Vagina (tissue), 2 donors: ENCODE measurements at regions not wholly inside any gene's neighbourhood (a gene's known extent, or its start where the extent isn't known, plus 50 kb on each side); places are given as distances from the start of the nearest gene placed in this dataset.

Source experiments
- DNase-seq, 2 donors: peaks; one replicate each; pipeline ENCODE4 v3.0.0-alpha.2; 2017; ENCODE audit errors: extremely low spot score in 2 of 2
- H3K27ac ChIP-seq: fragments of 200-600 bp; sonication (generic); one replicate; pipeline ENCODE4 v1.5.1; 2019
- H3K27me3 ChIP-seq: fragments of 200-600 bp; sonication (generic); one replicate; pipeline ENCODE4 v1.5.1; 2019
- H3K36me3 ChIP-seq, 2 donors: fragments of 200-600 bp; sonication (generic); one replicate each; pipeline ENCODE4 v1.5.1; 2017 to 2019
- H3K4me1 ChIP-seq: fragments of 200-600 bp; sonication (generic); one replicate; pipeline ENCODE4 v1.5.1; 2019
- H3K4me3 ChIP-seq, 2 donors: fragments of 200-600 bp; sonication (generic); 1 replicate in 1 of 2; 2 replicates in 1 of 2; pipeline ENCODE4 v1.5.1; 2016 to 2019
- H3K9me3 ChIP-seq: fragments of 200-600 bp; sonication (generic); one replicate; pipeline ENCODE4 v1.5.1; 2019
- CTCF ChIP-seq, 3 experiments: fragments of 450-650 bp in 2 of 3; fragments of 200-600 bp in 1 of 3; sonication (generic) in 1 of 3; IDR thresholded peaks; one replicate each; pipeline ENCODE4 v1.5.1; 2017 to 2019; ENCODE audit warnings: antibody characterized with exemption in 3 of 3, mild to moderate bottlenecking in 2 of 3, moderate library complexity in 2 of 3
- POLR2A ChIP-seq, 2 donors: fragments of 450-650 bp; IDR thresholded peaks; one replicate each; pipeline ENCODE4 v1.6.1; 2017; ENCODE audit warnings: antibody characterized with exemption in 2 of 2, mild to moderate bottlenecking in 2 of 2, moderate library complexity in 2 of 2
- POLR2AphosphoS5 ChIP-seq, 2 donors: sonication (generic); formaldehyde crosslinking; IDR thresholded peaks; one replicate each; pipeline ENCODE4 v1.9.0; 2017; ENCODE audit warnings: antibody characterized with exemption in 2 of 2, mild to moderate bottlenecking in 2 of 2, low read depth in 1 of 2; ENCODE audit not compliant: insufficient read depth in 1 of 2
- intact Hi-C: fragments of 100-400 bp; cut with DNase I; formaldehyde crosslinking; loops from one replicate; pipeline ENCODE4 v1.15.1; 2023

- TF ChIP-seq POLR2A (IDR thresholded peaks at IDR 0.05) (no peak), CTCF (IDR thresholded peaks at IDR 0.05) (no peak), POLR2AphosphoS5 (IDR thresholded peaks at IDR 0.05; ENCODE audit: insufficient read depth in 1 of 2, low read depth in 1 of 2) (no peak)
- no peak for DNase-seq
- H3K36me3 ChIP-seq, result no peaks in the 10 kb centered on the region
- H3K4me1 ChIP-seq, result no peaks in the 10 kb centered on the region
- H3K27ac ChIP-seq, result no peak overlapping the region
- no peaks in the 10 kb centered on the region for H3K9me3 ChIP-seq
- H3K4me3 ChIP-seq, result no peak overlapping the region
- H3K27me3 ChIP-seq, result no peaks in the 10 kb centered on the region
- intact Hi-C loops, result no loop called here
Measured at GRCh38 chr5:12936221-12936620, 1008.3 kb downstream of the DNAH5 start.

GRCh38 chr5:12934722-12935121 is 1009.8 kb downstream of the DNAH5 start:
- intact Hi-C loops, result no loop called here
- DNase-seq, result no peak
- no peak overlapping the region for H3K27ac ChIP-seq
- H3K4me1 ChIP-seq, result no peaks in the 10 kb centered on the region
- no peak for TF ChIP-seq POLR2AphosphoS5 (IDR thresholded peaks at IDR 0.05; ENCODE audit: insufficient read depth in 1 of 2, low read depth in 1 of 2)
- no peak for TF ChIP-seq POLR2A (IDR thresholded peaks at IDR 0.05)
- TF ChIP-seq CTCF (IDR thresholded peaks at IDR 0.05), result no peak
- no peaks in the 10 kb centered on the region for H3K27me3 ChIP-seq
- H3K4me3 ChIP-seq, result no peak overlapping the region
- H3K36me3 ChIP-seq, result no peaks in the 10 kb centered on the region
- H3K9me3 ChIP-seq, result no peaks in the 10 kb centered on the region

- no peaks in the 10 kb centered on the region for H3K27me3 ChIP-seq
- no peak overlapping the region for H3K27ac ChIP-seq
- H3K36me3 ChIP-seq, result no peaks in the 10 kb centered on the region
- intact Hi-C loops, result no loop called here
- no peak for TF ChIP-seq POLR2A (IDR thresholded peaks at IDR 0.05)
- TF ChIP-seq CTCF (IDR thresholded peaks at IDR 0.05), result no peak
- TF ChIP-seq POLR2AphosphoS5 (IDR thresholded peaks at IDR 0.05; ENCODE audit: insufficient read depth in 1 of 2, low read depth in 1 of 2), result no peak
- no peak overlapping the region for H3K4me3 ChIP-seq
- DNase-seq, result no peak
- no peaks in the 10 kb centered on the region for H3K9me3 ChIP-seq
- H3K4me1 ChIP-seq, result no peaks in the 10 kb centered on the region
Measured at GRCh38 chr5:12920527-12920926, 1016.3 kb upstream of the CTNND2 start.

- intact Hi-C loops, result no loop called here
- Histone ChIP-seq H3K9me3 (no peaks in the 10 kb centered on the region), H3K4me3 (no peak overlapping the region), H3K4me1 (no peaks in the 10 kb centered on the region), H3K27ac (no peak overlapping the region), H3K27me3 (no peaks in the 10 kb centered on the region), H3K36me3 (no peaks in the 10 kb centered on the region)
- TF ChIP-seq POLR2A (IDR thresholded peaks at IDR 0.05) (no peak), CTCF (IDR thresholded peaks at IDR 0.05) (no peak), POLR2AphosphoS5 (IDR thresholded peaks at IDR 0.05; ENCODE audit: insufficient read depth in 1 of 2, low read depth in 1 of 2) (no peak)
- DNase-seq, result no peak
Measured at GRCh38 chr5:12911156-12911555, 1006.9 kb upstream of the CTNND2 start.

GRCh38 chr5:12910641-12911040 is 1006.4 kb upstream of the CTNND2 start:
- no peak overlapping the region for H3K27ac ChIP-seq
- no peaks in the 10 kb centered on the region for H3K9me3 ChIP-seq
- H3K4me1 ChIP-seq, result no peaks in the 10 kb centered on the region
- H3K4me3 ChIP-seq, result no peak overlapping the region
- no peaks in the 10 kb centered on the region for H3K27me3 ChIP-seq
- no peak for DNase-seq
- TF ChIP-seq POLR2A (IDR thresholded peaks at IDR 0.05), result no peak
- TF ChIP-seq CTCF (IDR thresholded peaks at IDR 0.05), result no peak
- no peak for TF ChIP-seq POLR2AphosphoS5 (IDR thresholded peaks at IDR 0.05; ENCODE audit: insufficient read depth in 1 of 2, low read depth in 1 of 2)
- H3K36me3 ChIP-seq, result no peaks in the 10 kb centered on the region
- intact Hi-C loops, result no loop called here
